Smooth muscle cell (in vitro differentiated cells): ENCODE measurements at regions not wholly inside any gene's neighbourhood (a gene's known extent, or its start where the extent isn't known, plus 50 kb on each side); places are given as distances from the start of the nearest gene placed in this dataset.

Source experiments
- DNase-seq: peaks from one replicate; lab custom pipeline; 2025; ENCODE audit not compliant: unreplicated experiment; lab: John Stamatoyannopoulos, UW
- H2AFZ ChIP-seq: fragments of 200-600 bp; sonication (generic); 2 replicates; pipeline ENCODE4 v1.6.0; 2016; ENCODE audit warnings: antibody characterized with exemption, low read depth, mild to moderate bottlenecking
- H3F3A ChIP-seq: fragments of 200-600 bp; sonication (generic); 2 replicates; pipeline ENCODE4 v1.6.0; 2017; ENCODE audit warnings: antibody characterized with exemption, low read depth
- H3K27ac ChIP-seq: fragments of 200-600 bp; sonication (generic); 2 replicates; pipeline ENCODE4 v1.5.1; 2016; ENCODE audit warnings: low read depth, mild to moderate bottlenecking
- H3K27me3 ChIP-seq: fragments of 200-600 bp; sonication (generic); 2 replicates; pipeline ENCODE4 v1.6.1; 2016; ENCODE audit warnings: low read depth, mild to moderate bottlenecking
- H3K36me3 ChIP-seq: fragments of 200-600 bp; sonication (generic); 2 replicates; pipeline ENCODE4 v1.5.1; 2016; ENCODE audit warnings: low read depth
- H3K4me1 ChIP-seq: fragments of 200-600 bp; sonication (generic); 2 replicates; pipeline ENCODE4 v1.5.1; 2016; ENCODE audit warnings: low read depth
- H3K4me2 ChIP-seq: fragments of 200-600 bp; sonication (generic); 2 replicates; pipeline ENCODE4 v1.6.0; 2016; ENCODE audit warnings: mild to moderate bottlenecking
- H3K4me3 ChIP-seq: fragments of 200-600 bp; sonication (generic); 2 replicates; pipeline ENCODE4 v1.5.1; 2016; ENCODE audit warnings: mild to moderate bottlenecking
- H3K79me2 ChIP-seq: fragments of 200-600 bp; sonication (generic); 2 replicates; pipeline ENCODE4 v1.6.0; 2016; ENCODE audit warnings: low read depth, mild to moderate bottlenecking
- H3K9ac ChIP-seq: fragments of 200-600 bp; sonication (generic); 2 replicates; pipeline ENCODE4 v1.6.0; 2016; ENCODE audit warnings: low read depth
- H3K9me3 ChIP-seq: fragments of 200-600 bp; sonication (generic); replicated peaks from 2 replicates; pipeline ENCODE4 v1.5.1; 2016; ENCODE audit warnings: low read depth
- H4K20me1 ChIP-seq: fragments of 200-600 bp; sonication (generic); 2 replicates; pipeline ENCODE4 v1.6.0; 2016; ENCODE audit warnings: low read depth
- WGBS: methylation state at CpG from one replicate; pipeline ENCODE4 v1.1.7; 2016; ENCODE audit warnings: low lambda C conversion rate; 5-methylcytosine and 5-hydroxymethylcytosine counted together
- TF ChIP-seq, protein P1 (sequence below): fragments of 200-600 bp; sonication (generic); IDR thresholded peaks from 2 replicates; pipeline ENCODE4 v1.5.1; 2017; ENCODE audit warnings: borderline replicate concordance, mild to moderate bottlenecking, antibody characterized with exemption; ENCODE audit not compliant: insufficient read depth, poor library complexity, severe bottlenecking

DNA sequence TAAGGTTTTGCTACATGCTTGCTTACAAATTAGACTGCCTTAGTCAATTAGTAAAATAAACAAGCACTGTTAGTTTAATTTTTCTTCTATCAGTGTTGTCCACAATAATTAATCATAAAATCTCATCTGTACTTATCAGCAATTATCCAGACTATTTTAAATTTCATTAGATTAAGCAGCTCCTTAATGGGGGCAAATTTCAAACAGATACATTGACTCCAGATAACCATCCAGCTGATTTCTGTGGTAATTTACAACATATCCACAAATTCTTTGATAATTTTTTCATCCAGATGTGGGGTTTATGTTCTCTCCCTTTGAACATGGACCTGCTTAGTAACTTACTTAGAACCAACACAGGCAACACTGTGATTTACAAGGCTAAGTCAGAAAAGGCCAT, 170.4 kb upstream of the CWC22 start:
- Histone ChIP-seq H4K20me1 (no peaks in the 10 kb centered on the region), H3K27me3 (no peaks in the 10 kb centered on the region), H2AFZ (no peak overlapping the region), H3K4me3 (no peak overlapping the region), H3K27ac (no peak overlapping the region), H3K9me3 (no peaks in the 10 kb centered on the region), H3K4me1 (no peaks in the 10 kb centered on the region), H3K36me3 (no peaks in the 10 kb centered on the region), H3K79me2 (no peaks in the 10 kb centered on the region), H3F3A (no peaks in the 10 kb centered on the region), H3K9ac (no peak overlapping the region), H3K4me2 (no peak overlapping the region)
- TF ChIP-seq, protein P1, sequence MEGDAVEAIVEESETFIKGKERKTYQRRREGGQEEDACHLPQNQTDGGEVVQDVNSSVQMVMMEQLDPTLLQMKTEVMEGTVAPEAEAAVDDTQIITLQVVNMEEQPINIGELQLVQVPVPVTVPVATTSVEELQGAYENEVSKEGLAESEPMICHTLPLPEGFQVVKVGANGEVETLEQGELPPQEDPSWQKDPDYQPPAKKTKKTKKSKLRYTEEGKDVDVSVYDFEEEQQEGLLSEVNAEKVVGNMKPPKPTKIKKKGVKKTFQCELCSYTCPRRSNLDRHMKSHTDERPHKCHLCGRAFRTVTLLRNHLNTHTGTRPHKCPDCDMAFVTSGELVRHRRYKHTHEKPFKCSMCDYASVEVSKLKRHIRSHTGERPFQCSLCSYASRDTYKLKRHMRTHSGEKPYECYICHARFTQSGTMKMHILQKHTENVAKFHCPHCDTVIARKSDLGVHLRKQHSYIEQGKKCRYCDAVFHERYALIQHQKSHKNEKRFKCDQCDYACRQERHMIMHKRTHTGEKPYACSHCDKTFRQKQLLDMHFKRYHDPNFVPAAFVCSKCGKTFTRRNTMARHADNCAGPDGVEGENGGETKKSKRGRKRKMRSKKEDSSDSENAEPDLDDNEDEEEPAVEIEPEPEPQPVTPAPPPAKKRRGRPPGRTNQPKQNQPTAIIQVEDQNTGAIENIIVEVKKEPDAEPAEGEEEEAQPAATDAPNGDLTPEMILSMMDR = no peak
- no peak for DNase-seq

DNA sequence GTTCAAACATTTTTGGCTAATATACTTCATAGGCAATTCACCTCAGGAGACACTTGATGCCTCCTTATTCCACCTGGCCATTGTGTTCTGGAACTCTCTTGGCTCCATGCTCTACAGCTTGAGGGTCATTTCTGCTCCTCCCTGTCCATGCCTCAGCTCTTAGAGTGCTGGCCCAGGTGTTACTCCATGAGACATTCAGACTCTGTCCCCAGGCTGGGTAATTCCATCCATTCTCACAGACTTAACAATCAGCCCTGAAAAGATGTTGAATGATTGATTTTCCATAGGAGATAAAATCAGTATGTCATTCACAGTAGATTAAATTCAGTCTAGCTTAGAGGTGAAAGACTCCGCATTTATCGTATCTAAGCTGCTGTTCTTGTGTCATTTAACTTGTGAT, 168.6 kb upstream of the CWC22 start:
- DNase-seq = no peak
- Histone ChIP-seq H3K9ac (no peak overlapping the region), H3K4me2 (no peak overlapping the region), H3K36me3 (no peaks in the 10 kb centered on the region), H3K27me3 (no peaks in the 10 kb centered on the region), H4K20me1 (no peaks in the 10 kb centered on the region), H3F3A (no peaks in the 10 kb centered on the region), H3K4me3 (no peak overlapping the region), H3K27ac (no peak overlapping the region), H3K79me2 (no peaks in the 10 kb centered on the region), H3K4me1 (no peaks in the 10 kb centered on the region), H2AFZ (no peak overlapping the region), H3K9me3 (no peaks in the 10 kb centered on the region)
- 87% methylated on average over 2 of the region's 2 CpGs for WGBS
- TF ChIP-seq, protein P1 = no peak

DNA sequence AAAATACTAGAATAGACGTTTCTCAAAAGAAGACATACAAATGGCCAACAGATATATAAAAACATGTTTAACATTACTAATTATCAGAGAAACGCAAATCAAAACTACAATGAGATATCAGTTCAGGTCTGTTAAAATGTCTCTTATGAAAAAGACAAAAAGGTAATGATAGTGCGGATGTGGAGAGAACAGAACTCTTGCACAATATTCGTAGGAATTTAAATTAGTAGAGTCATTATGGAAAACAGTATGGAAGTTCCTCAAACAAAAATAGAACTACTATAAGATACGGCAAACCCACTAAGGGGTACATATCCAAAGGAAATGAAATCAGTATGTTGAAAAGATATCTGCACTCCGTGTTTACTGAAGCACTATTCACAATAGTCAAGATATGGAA, 167.5 kb upstream of the CWC22 start:
- Histone ChIP-seq H4K20me1 (no peaks in the 10 kb centered on the region), H3K9ac (no peak overlapping the region), H3K4me2 (no peak overlapping the region), H3F3A (no peaks in the 10 kb centered on the region), H3K36me3 (no peaks in the 10 kb centered on the region), H2AFZ (no peak overlapping the region), H3K4me3 (no peak overlapping the region), H3K79me2 (no peaks in the 10 kb centered on the region), H3K27me3 (no peaks in the 10 kb centered on the region), H3K9me3 (no peaks in the 10 kb centered on the region), H3K4me1 (no peaks in the 10 kb centered on the region), H3K27ac (no peak overlapping the region)
- DNase-seq = no peak
- TF ChIP-seq, protein P1 = no peak
- WGBS = 98% methylated on average over 6 of the region's 6 CpGs

DNA sequence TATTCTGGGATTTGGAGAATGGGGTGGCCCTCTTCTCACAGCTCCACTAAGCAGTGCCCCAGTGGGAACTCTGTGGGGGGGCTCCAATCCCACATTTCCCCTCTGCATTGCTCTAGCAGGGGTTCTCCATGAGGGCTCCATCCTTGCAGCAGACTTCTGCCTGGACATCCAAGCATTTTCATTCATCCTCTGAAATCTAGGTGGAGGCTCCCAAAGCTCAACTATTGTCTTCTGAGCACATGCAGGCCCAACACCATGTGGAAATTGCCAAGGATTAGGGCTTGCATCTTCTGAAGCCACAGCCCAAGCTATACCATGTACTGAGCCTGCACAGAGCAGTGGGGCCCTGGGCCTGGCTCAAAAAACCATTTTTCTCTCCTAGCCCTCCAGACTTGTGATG, 162.4 kb upstream of the CWC22 start:
- H4K20me1 ChIP-seq = no peaks in the 10 kb centered on the region
- DNase-seq = no peak
- no peak overlapping the region for H3K27ac ChIP-seq
- H3F3A ChIP-seq = no peaks in the 10 kb centered on the region
- H3K79me2 ChIP-seq = no peaks in the 10 kb centered on the region
- no peaks in the 10 kb centered on the region for H3K9me3 ChIP-seq
- no peak overlapping the region for H3K9ac ChIP-seq
- no peaks in the 10 kb centered on the region for H3K4me1 ChIP-seq
- no peak overlapping the region for H3K4me3 ChIP-seq
- no peaks in the 10 kb centered on the region for H3K27me3 ChIP-seq
- no peak overlapping the region for H3K4me2 ChIP-seq
- no peaks in the 10 kb centered on the region for H3K36me3 ChIP-seq
- no peak overlapping the region for H2AFZ ChIP-seq
- TF ChIP-seq, protein P1 = no peak
